Activated CD8-positive, alpha-beta memory T cell treated with anti-CD3 and anti-CD28 coated beads for 24 hours (primary cell): ENCODE measurements at regions not wholly inside any gene's neighbourhood (a gene's known extent, or its start where the extent isn't known, plus 50 kb on each side); places are given as distances from the start of the nearest gene placed in this dataset.

ENCODE experiments used
- DNase-seq: peaks from one replicate; pipeline ENCODE4 v3.0.0-alpha.2; 2020

DNA sequence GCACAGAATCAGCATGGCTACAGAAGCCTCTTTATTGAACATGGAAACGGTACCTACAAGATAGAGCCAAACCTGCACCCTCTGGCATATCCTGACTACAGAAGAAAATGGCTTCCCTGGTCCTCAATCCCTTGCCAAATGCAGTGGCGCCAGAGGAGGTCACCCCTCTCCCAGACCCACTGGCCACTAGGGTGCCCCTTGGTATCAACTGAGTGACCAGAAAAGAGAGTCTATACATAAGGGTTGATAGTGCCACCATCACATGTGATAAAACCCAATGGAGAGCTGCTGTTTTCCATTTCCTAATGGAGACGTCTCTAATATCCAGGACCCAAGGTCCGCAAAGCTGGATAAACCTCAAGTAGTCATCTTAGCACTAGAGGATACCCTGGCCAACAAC lies 52.7 kb upstream of the ALK start:
- DNase-seq, result no peak

DNA sequence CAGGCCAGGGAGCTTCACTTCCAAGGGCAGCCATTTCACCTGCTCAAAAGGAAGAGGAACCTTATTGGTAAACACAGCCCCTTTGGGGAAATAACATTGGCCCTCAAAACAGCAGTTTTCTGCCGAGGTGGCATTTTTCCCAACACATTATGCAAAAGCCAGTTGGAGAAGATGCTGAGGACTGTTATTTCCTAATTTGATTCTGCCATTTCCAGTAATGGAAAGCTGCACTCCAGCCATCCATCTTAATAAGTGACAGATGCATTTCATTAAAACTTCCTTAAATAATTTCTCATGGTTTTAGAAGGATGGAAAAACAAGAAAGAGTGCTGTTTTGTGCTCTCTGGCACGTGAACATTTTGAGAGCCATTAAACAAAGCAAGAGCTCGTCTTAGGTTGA lies 55.9 kb upstream of the ALK start:
- DNase-seq, result no peak

DNA sequence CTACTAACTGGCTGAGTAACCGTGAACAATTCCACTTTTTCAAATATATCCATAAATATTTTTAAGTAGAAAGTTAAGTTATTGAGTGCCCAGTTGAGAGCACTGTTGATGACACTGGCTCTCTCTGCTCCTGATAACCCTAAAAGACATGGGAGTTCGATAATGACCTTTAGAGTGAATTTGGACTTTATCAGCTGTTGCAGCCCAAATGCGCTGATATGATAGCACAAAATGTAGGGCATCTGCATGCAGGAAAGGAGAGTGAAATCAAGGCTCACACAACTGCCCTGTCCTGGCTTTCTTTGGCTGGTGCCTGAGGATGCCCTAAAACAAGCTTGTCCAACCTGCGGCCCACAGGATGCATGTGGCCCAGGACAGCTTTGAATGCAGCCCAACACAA lies 60.0 kb upstream of the ALK start:
- DNase-seq, result no peak

DNA sequence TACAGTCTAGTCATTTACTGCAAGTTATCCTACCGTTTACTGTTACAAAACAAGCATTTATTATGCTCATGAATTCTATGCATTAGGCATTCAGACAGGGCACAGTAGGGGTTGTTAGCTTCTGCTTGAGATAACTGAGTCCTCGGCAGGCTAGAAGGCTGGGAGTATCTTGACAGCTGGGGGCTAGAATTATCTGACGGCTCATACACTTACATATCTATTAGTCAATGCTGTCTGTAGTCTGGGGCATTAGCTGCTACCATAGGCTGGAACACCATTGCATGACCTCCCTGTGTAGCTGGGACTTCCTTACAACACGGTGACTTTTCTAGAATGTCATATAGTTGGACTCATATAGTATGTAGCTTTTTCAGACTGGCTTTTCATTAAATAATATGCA lies 61.9 kb upstream of the ALK start:
- no peak for DNase-seq

DNA sequence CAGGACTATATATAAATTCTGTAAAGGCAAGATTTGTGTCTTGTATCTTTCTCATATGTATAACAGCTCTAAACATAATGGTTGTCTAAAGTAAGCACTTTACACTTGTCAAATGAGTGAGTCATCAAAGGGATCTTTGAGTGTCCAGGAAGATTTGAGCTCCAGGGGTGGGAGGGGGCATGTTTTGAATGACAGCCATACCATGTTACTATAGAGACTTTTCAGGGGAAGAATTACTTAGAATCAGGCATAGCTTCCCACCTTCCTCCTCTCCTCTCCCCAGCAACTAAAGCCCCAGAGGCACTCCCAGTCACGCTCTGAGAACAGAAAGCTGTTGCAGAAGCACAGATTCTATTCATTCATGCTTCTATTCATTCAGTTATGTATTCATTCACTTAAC lies 65.8 kb upstream of the ALK start:
- DNase-seq, result no peak

DNA sequence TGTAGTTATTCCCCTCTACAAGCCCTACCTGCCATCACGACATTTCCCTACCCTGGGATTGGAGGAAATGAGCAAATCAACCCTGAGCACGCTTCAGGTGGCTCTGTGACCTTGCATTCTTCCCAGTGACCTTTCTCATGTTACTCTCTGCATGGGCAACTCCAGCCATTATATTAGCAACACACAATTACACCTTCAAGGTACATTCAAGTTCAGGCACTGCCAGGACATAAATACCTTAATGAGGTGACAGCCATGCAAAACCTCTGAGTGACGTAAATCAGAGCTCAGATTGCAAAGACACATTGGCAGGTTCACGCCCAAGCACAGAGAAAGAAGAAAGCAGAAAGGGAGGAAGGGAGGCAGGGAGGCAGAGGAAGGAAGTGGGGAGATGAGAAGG lies 68.7 kb upstream of the ALK start:
- DNase-seq, result no peak

DNA sequence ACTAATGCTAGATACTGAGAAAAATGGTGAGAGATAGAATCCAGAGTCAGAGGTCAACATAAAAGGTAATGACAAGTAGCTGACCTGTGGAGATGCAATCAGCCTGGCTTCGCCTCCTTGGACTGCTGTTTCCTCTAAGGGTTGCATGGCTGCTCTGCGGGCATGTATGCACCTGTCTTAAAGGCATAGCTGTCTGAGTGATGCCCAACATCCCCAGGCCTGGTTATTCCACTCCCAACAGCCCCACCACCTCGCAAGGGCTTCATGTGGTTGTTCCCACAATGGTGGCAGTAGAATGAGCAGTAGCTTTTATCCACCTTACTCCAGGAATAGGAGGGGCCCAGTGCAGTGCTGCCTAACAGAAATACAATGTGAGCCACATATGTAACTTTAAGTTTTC lies 69.7 kb upstream of the ALK start:
- DNase-seq, result no peak

DNA sequence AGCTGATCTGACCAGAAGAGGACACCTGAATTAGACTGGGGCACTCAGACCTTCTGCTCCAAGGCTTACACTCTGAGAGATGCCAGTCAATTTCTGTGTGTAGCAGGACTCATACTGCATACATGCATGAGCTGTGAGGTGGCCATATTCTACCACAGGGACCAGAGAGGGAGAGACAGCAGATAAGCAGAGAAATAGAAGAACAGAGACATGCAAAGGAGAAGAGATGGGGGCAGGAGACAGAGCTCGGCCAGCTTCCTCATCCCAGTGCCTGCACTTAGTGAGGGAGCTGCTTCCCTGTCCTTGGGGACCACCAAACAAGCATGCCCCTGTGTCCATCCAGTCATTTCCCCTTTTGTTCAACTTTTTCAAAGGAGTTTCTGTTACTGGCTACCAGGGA lies 73.9 kb upstream of the ALK start:
- DNase-seq, result no peak

DNA sequence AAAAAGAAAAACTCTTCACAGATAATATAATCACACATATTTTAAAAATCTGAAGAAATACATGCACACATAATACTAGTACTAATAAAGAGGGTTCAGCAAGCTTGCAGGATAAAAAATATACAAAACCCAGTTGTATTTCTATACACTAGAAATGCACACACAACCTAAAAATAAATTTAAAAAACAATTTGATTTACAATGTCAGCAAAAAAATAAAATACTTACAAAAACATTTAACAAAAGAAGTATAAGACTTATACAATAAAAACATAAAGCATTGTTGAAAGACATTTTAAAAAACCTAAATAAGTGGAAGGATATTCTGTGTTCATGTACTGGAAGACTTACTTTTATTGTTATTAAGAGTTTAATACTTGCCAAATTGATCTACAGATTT lies 81.7 kb upstream of the ALK start:
- no peak for DNase-seq

DNA sequence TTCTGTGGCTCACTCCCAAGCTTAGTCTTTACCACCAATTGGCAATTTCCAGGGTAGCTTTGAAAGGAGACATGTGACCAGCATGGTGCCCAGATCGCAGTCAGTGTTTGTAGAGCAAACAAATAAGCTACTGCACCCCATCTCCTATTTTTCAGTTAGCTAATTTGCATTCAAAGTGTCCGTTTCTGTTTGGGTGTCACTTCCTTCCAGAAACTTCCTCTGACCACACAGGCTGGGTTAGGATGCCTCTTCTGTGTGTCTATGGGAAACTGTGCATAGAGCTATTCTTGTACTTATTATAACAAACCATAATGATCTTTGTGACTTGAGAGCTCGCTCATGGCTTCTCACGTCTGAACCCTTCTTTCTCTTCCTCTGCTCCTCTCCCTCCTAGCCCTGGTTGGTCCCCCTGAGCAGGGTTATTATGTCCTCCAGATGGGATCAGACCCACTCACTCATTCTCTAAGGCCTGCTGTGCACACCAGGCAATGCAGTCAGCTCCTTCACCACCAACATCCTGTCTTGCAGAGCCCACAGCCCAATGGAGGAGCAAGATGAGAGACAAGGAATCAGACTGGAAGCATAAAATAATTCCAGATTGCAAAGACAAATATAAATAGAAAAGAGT lies 101.2 kb upstream of the ALK start:
- no peak for DNase-seq

DNA sequence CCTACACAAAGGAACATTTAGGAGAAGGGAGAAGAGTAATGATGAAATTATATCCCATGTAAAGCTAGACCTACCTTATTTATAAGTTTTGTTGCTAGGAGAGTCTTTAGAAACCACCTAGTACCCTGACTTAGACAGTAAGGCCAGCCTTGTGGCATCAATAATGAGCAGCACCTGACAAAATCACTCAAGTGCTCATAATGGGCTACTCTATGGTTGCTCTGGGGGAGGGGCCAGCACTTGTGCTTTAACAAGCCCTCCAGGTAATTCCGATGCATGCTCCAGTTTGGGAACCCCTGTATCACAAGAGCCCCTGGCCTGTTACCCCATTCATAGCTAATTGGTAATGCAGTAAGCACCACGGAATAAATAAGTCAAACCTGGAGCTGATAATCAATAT lies 102.9 kb upstream of the ALK start:
- no peak for DNase-seq

DNA sequence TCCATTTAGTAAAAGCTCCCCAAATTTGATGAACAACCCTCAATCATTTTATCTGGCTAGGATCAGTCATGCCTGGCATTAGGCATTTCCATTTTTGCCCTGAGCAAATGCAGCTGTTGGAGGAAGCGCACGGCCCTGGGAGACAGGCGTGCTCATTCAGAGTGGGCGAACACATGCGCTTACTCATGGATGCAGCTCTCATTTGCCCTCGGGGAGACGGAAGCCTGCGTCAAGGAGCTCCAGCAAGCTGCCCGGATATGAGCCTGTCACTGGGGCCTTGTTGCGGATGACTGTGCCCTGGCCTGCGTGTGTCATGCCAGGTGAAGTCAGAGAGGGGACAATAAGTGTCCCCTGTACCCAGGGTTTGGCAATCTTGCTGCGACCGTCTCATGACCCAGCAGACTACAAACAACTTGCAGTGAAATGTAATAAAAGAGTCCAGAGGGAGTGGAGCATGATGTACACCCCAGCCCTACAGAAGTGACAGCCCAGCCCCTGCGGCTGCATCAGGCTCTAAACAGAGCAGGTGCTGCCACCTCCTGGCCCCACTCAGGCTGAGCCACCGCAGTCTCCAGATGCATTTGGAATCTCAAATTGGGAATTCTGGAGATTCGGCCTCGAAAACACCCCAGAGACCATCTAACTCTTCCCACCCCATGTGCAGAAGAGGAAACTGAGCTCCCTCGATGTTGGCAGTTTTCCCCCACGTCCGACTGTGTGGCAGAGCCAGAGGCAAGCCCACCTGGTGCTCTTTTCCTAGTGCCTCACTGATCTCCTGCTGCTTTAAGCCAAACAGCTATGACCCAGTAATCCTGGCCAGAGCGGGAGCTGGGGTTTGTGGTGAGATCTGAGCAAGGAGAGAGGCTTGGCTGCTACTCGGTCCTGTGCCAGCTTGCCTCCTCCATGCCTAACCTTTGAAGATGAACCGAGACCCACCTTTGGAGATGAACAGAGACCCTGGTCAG lies 105.0 kb upstream of the ALK start:
- no peak for DNase-seq

DNA sequence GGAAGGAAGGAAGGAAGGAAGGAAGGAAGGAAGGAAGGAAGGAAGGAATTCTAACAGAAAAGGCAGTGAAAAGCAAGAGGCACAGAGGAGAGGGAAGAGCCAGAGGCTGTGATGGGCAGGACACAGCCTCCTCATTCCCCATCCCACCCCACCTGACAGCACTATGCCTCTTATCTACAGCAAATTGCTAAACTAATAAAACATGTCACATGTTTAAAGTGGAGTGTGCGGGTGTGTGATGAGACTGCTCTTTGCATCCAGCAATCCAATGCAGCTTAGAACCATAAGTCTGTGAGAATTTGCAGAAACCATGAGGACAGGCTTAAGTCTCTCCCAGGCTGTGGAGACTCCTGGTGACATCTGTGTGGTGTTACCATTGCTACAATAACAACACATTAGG lies 108.4 kb upstream of the ALK start:
- no peak for DNase-seq

DNA sequence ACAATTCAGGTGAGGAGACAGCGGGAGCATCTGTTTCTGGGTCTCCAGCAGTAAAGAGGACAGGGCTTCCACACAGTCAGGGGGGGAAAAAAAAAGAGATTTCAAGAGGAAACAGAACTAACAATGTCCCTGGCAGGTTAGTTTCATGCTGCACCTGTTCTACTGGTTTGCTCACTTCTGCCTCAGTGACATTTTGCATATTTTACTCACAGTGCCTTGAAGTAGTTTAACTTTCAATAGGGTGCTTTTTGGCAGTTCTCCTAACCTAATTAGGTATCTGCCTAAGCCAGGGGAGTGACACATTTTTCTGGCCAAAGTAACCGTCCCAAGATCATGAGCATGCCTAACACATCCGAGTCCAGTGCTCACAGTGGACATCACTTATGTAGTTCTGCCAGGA lies 109.0 kb upstream of the ALK start:
- DNase-seq, result no peak

DNA sequence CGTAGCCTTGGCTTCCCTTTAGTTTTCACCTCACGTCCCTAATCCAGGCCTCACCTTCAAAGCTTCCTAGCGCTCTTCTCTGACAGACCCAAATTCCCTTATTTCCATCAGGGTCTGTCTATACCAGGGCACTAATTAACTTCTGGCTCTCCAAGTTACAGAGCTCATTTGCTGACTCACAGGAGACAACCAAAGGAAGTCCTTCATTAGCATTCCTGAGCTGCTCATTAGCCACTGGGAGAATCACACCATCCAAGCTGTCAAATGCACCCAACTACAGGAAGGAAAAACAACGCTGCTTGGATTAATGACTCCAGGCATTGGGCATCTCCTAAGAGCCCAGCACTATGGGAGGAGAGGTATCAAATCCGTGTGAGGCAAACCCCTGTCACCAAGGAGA lies 109.8 kb upstream of the ALK start:
- DNase-seq, result no peak

DNA sequence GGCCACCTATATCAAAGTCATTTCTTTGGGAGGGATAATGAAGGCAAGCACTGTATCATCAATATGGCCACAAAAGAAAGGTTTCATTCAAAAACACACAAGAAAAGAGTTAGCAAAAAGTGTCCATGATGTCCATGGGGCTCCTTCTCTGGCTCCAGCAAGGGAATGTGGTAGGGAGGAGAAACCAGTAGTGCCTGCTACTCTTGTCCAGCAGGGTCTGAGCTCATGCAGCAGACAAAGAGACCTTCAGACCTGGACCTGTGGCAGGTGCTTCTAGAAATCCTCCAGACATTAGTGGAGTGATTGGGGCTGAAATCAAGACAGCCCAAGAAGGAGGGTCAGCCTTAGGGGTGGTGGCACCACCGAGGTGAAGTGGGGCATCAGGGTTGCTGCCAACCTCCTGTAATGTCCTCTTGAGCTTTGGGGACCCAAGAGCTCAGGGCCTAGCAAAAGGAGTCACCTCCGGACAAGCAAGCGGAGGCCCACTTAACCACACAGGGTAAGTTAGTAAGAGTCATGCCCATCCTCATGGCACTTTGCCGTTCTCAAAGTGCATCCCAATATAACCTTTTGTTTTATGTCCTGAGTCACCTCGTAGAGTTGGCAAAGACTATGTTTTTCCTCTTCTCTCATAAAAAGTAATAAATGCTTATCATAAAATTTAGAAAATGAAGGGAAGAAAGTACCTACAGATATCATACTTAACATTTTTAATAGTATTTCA lies 112.6 kb upstream of the YPEL5 start:
- DNase-seq, result no peak

DNA sequence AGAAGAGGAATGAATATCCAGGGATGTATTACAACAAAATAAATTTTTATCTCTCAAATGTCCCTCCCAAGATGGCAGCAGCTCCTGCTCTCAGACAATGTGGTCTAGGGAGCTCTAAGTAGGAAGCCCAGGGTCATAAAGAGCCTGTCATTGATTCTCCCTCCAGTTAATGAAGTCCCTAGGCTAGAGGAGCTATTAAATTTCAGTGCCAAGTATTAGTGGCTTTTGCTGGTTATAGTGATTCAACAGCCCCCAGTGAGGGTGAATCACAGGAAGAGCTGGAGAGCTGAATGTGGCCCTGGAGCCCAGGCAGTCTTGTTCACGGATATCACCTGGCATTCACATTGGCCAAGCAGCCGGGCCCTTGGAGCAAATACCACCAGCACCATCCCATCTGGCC lies 109.8 kb upstream of the YPEL5 start:
- DNase-seq, result no peak

DNA sequence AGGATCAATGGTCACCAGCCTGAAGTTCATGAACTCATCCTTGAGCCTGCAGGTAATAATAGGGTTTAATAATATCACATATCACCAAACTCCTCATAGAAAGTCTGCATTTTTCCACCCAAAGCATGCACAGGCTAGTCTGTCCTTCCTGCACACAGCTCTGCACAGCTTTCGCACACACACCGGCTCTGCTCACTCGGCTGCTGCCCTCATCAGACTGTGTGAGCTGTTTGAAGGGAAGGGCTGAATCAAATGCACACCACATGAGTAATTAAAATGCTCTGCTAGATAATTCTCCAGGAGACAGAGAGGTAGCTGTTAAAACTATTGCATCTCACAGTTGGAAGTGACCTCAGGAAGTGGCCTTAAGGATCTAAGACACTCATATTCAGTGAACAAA lies 108.4 kb upstream of the YPEL5 start:
- DNase-seq, result no peak

DNA sequence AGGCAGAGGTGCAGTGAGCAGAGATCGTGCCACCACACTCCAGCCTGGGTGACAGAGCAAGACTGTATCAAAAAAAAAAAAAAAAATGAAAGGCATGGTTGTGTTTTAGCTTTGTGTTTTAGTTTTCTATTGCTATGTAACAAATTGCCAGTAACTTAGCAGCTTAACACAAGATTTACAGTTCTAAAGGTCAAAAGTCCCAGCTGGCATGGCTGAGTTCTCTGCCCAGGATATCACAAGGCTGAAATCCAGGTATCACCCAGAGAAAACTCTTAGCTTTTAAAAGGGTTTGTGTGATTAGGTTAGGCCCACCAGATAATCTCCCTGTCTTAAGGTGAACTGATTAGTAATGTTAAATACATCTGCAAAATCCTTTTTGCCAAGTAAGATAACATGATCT lies 107.7 kb upstream of the YPEL5 start:
- DNase-seq, result no peak

DNA sequence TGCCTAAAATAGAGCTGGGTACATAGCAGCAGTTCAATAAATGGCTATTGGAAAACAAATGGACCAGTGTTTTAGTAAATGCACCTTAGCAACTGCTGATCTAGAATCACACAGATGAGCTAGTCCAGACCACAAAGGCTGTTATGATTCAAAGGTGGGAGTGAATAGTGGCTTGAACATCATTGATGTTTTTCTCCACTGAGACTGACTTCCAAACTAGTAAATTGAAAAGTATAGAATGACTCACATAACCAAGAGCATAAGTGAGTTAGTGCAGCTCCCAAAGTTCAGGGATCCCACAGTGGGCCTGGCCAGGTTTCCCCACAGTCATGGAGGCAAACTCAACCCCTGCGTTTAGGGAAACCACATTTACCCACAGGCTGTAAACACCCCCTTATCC lies 106.7 kb upstream of the YPEL5 start:
- no peak for DNase-seq

DNA sequence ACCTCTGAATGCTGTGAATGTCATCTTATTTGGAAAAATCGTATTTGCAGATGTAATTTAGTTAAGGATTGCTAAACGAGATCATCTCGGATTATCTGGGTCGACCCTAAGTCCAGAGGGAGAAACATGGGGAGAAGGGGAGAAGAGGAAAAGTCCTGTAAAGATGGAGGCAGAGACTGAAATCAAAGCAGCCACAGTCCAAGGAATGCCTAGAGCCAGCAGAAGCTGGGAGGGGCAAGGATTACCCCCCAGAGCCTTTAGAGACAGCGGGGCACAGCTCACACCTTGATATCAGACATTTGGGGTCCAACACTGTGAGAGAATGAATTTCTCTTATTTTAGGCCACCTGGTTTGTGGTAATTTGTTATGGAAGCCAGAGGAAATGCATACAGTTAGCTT lies 104.9 kb upstream of the YPEL5 start:
- DNase-seq, result no peak

DNA sequence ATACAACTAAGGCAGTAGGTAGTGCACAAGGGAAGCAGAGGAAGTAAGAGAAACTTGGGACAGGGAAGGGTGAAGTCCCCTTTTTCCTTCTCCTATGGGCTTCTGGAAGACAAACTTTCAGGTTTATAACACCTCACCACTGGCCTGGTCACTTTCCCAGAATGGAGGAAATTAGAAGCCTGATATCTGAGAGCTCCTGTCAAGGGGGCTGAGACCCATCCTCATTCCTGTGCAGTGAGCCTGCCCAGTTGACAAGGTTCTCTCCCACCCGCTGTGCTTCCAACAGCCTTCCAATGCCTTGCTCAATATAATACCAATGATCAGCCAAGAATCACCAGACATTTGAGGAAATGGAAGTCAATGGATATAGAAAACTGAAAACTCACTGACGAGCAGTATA lies 100.4 kb upstream of the YPEL5 start:
- no peak for DNase-seq

DNA sequence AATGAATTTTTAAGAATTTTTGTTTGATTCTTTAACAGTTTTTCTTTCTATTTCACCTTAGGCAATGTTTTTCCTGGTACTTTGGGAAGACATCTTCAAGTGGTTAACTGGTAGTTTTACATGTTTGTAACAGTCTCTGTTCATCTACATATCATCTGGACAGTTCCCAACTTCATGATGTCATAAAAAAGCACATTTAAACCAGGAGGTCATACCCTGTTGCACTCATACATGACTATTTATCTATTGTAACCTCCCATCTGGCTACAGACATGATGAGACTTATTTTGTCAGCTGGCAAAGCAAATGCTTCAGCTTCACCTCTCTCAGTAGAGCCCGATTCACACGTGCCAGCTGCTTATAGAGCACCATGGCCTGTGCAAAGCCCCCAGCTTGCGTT lies 99.8 kb upstream of the YPEL5 start:
- no peak for DNase-seq

DNA sequence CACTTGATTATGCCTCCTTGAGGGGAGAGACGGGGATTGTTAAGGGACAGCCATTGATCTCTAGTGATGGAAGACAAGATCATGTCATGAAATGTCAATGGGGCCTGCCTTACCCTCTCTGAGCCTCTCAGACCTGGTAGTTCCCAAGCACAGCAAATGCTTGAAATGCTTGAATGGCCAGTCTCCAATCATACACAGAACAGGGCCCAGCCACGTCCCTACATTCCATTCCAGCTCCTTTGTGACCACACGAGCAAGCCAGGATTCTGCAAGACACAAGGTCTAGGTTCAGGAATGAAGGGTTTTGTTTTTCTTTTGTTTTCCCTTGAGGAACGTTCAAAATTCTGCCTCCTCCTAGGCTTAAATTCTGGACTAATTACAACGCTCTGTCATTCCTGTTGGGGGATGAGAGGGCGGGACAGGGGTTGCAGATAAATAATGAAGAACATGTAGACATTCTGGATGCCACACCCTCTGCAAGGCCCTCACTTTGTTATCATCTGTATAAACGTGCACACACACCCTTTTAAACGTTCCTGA lies 98.1 kb upstream of the YPEL5 start:
- DNase-seq, result no peak
